ENCODE measurements at regions not wholly inside any gene's neighbourhood (a gene's known extent, or its start where the extent isn't known, plus 50 kb on each side); places are given as distances from the start of the nearest gene placed in this dataset.

DNA sequence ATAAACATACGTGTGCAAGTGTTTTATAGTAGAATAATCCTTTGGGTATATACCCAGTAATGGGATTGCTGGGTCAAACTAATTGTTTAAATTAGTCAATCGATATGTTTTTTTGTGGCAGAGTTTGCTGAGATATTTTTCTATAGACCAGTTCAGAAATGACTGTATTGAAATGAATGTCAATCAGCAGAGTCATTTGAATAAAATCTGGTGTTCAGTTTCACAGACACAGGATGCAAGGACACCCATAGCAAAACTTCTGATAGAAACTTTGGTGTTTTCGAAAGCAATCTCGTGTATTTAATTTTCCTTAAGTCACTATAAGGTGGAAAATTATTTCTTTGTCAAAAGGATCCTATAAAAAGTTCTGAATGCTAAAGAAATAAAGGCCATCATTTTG lies 434.4 kb downstream of the RAP2B start:
- TF ChIP-seq, protein P1, sequence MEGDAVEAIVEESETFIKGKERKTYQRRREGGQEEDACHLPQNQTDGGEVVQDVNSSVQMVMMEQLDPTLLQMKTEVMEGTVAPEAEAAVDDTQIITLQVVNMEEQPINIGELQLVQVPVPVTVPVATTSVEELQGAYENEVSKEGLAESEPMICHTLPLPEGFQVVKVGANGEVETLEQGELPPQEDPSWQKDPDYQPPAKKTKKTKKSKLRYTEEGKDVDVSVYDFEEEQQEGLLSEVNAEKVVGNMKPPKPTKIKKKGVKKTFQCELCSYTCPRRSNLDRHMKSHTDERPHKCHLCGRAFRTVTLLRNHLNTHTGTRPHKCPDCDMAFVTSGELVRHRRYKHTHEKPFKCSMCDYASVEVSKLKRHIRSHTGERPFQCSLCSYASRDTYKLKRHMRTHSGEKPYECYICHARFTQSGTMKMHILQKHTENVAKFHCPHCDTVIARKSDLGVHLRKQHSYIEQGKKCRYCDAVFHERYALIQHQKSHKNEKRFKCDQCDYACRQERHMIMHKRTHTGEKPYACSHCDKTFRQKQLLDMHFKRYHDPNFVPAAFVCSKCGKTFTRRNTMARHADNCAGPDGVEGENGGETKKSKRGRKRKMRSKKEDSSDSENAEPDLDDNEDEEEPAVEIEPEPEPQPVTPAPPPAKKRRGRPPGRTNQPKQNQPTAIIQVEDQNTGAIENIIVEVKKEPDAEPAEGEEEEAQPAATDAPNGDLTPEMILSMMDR (IDR thresholded peaks at IDR 0.05) = no peak
- peaks cover 12% of the 10 kb centered on the region for H3K4me1 ChIP-seq
- ATAC-seq (no peak), DNase-seq (no peak)
- no peaks in the 10 kb centered on the region for H3K9me3 ChIP-seq
- intact Hi-C loops (cut with DNase I) = no loop called here
- no peak overlapping the region for H3K4me3 ChIP-seq
- no peak overlapping the region for H3K27ac ChIP-seq
- H3K27me3 ChIP-seq (ENCODE audit: low read depth) = no peaks in the 10 kb centered on the region
- H3K36me3 ChIP-seq = no peaks in the 10 kb centered on the region

GRCh38 chr3:153599685-153600084 lies 437.7 kb downstream of the RAP2B start:
- intact Hi-C loops (cut with DNase I) = no loop called here
- ATAC-seq (peak; percentile 43 to 51), DNase-seq (no peak)
- no peaks in the 10 kb centered on the region for H3K36me3 ChIP-seq
- H3K4me3 ChIP-seq = no peak overlapping the region
- no peaks in the 10 kb centered on the region for H3K9me3 ChIP-seq
- no peak overlapping the region for H3K27ac ChIP-seq
- H3K27me3 ChIP-seq (ENCODE audit: low read depth) = no peaks in the 10 kb centered on the region
- TF ChIP-seq, protein P1 (IDR thresholded peaks at IDR 0.05) = no peak
- H3K4me1 ChIP-seq = peaks cover 14% of the 10 kb centered on the region

DNA sequence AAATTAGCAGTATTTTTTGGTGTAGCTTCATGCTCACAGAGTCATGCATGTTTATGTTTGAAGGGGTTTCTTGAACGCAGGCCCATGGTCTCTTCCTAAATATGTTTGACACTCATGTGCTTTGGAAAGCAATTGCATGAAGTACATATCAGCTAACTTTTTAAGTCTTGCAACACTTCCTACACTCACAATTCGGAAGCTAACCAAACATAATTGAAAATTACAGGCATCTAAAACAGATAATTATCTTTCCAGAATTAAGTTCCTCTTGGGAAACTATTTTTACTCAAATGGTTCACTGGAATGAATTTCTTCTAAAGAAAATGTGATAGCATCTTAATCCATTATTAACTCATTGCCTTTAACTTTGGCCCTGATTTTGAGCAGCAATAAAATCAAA lies 438.9 kb downstream of the RAP2B start:
- Histone ChIP-seq H3K4me1 (peaks cover 14% of the 10 kb centered on the region), H3K9me3 (no peaks in the 10 kb centered on the region), H3K27ac (no peak overlapping the region), H3K27me3 (ENCODE audit: low read depth) (no peaks in the 10 kb centered on the region), H3K4me3 (no peak overlapping the region), H3K36me3 (no peaks in the 10 kb centered on the region)
- TF ChIP-seq, protein P1 (IDR thresholded peaks at IDR 0.05) = no peak
- ATAC-seq (no peak), DNase-seq (no peak)
- intact Hi-C loops (cut with DNase I) = no loop called here

DNA sequence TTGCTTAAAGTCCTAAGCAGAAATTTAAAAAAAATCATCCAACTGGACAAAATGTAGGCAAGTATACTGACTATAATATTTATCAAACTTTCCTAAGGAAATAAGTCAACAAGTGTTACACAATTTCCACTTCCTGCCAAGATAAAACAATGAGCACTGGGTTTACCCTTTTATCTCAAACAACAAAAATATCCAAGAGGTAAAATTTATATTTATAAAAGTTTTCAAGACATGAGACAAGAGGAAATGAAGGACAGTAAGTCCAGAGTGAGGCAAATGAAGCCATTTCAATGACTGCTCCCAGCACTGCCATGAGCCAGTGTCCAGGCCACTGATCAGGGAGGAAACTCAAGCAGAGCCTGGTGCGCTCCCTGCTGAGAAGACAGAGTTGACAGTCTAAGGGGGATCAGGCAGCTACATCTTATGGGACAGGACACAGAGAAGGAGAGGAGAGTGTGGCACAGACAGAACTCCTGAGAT lies 439.4 kb downstream of the RAP2B start:
- no peak for DNase-seq
- Histone ChIP-seq H3K36me3 (no peaks in the 10 kb centered on the region), H3K27me3 (ENCODE audit: low read depth) (no peaks in the 10 kb centered on the region), H3K4me3 (no peak overlapping the region), H3K4me1 (peaks cover 14% of the 10 kb centered on the region), H3K9me3 (no peaks in the 10 kb centered on the region), H3K27ac (no peak overlapping the region)
- intact Hi-C loops (cut with DNase I) = no loop called here
- TF ChIP-seq, protein P1 (IDR thresholded peaks at IDR 0.05) = no peak
- peak in 1 of 2 donors; percentile 48 for ATAC-seq

GRCh38 chr3:153602801-153603200 lies 440.8 kb downstream of the RAP2B start:
- H3K27ac ChIP-seq = no peak overlapping the region
- intact Hi-C loops (cut with DNase I) = no loop called here
- TF ChIP-seq, protein P1 (IDR thresholded peaks at IDR 0.05) = no peak
- peaks cover 14% of the 10 kb centered on the region for H3K4me1 ChIP-seq
- ATAC-seq (no peak), DNase-seq (no peak)
- no peak overlapping the region for H3K4me3 ChIP-seq
- H3K9me3 ChIP-seq = no peaks in the 10 kb centered on the region
- no peaks in the 10 kb centered on the region for H3K27me3 ChIP-seq (ENCODE audit: low read depth)
- no peaks in the 10 kb centered on the region for H3K36me3 ChIP-seq

- ATAC-seq (no peak), DNase-seq (no peak)
- H3K27ac ChIP-seq = no peak overlapping the region
- no peaks in the 10 kb centered on the region for H3K36me3 ChIP-seq
- no peak overlapping the region for H3K4me3 ChIP-seq
- TF ChIP-seq, protein P1 (IDR thresholded peaks at IDR 0.05) = no peak
- H3K4me1 ChIP-seq = no peaks in the 10 kb centered on the region
- H3K27me3 ChIP-seq (ENCODE audit: low read depth) = no peaks in the 10 kb centered on the region
- intact Hi-C loops (cut with DNase I) = no loop called here
- H3K9me3 ChIP-seq = no peaks in the 10 kb centered on the region
Measured at GRCh38 chr3:153614140-153614539, 452.1 kb downstream of the RAP2B start.
